COLO829 (cell line): ENCODE measurements at regions not wholly inside any gene's neighbourhood (a gene's known extent, or its start where the extent isn't known, plus 50 kb on each side); places are given as distances from the start of the nearest gene placed in this dataset.

Experiments
- DNase-seq: peaks from one replicate; pipeline ENCODE4 v3.0.0; 2012; ENCODE audit warnings: low spot score

DNA sequence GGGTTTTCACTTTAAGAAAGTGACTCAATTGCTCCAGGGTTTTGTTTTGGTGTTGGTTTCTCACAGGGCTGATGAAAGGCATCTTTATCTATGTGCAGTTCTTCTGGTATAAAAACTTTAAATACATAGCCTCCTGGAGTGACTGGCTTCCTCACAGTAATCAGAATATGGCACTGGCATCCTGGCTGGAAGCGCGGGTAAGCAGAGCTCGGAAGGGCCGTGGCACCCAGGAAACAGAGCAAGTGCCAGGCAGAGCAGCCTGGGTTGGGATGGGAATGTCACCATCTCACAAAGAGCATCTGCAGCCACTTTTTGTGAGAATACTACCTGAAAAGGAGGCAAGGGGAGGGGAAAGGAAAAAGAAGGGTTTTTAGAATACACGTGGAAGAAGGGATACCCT, 534.7 kb downstream of the PLCL1 start:
- peak; percentile 19 for DNase-seq

DNA sequence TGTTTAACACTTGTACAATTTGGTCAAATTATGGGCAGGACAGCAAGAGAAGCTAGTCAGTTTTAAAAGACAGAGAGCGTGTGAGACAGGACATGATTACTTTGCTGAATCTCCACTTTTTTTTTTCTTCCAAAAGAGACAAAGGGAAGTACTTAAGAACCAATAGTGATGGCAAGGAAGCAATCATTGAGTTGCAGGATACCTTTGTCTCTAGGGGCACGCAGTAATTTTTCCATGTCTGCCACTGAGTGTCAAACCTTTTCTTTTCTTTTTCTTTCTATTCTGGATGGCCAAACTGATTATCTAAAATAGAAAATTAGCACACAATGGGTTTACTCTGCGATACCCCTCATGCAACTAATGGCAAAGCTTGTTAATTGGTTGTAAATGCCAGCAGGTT, 533.0 kb downstream of the PLCL1 start:
- DNase-seq: no peak

DNA sequence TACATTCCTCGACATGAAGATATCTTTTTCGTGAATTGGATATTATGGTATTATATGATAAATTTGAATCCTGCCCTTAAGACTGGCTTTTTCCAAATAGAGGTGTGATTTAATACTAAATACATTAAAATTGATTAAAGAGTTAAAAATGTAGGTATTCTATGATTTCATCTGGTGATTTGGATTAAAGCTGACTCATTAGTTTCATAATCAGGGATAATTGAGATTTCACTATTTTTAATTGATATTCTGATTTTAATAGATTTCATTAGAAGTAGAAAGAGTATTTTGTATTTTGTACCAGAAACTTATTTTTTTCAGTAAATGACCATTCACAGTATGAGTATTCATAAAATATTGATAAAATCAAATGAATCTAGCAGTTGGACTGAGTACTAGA, 524.1 kb downstream of the PLCL1 start:
- no peak for DNase-seq

DNA sequence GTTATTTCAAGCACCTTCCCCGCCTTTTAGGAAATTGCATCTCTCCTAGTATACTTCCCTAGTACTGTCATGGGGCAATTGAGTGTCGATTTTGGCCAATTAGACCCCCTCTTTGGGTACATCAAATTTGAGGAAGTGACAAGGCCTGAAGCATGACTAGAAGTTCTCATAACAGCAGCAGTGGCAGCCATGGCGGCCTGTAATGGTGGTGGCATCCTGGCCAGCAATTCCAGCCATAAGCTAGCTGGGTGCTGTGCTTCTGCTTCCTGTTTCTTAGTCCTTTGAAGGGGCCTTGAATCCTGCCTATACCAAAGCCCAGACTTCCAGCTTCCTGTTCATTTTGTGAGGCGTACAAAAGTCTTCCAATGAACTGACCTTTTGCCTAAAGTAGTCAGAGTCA, 523.1 kb downstream of the PLCL1 start:
- DNase-seq: no peak

DNA sequence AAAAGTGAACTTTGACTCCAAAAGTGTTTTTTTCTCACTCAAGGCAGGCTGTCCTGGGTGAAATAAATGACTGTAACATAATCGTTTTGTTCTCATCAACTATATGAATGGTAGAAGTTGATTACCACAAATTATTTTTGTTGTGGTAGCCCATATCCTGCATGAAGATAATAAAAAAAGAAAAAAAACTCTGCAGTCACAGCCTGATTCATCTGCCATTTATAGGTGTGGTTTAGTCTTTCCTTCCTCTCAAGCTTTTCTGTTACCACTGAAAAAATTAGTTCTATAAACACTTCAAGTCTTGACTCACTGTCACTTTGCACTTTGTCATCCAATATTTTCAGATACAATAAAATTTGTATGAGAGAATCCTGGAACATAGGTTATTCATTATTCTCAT, 522.0 kb downstream of the PLCL1 start:
- DNase-seq: no peak

DNA sequence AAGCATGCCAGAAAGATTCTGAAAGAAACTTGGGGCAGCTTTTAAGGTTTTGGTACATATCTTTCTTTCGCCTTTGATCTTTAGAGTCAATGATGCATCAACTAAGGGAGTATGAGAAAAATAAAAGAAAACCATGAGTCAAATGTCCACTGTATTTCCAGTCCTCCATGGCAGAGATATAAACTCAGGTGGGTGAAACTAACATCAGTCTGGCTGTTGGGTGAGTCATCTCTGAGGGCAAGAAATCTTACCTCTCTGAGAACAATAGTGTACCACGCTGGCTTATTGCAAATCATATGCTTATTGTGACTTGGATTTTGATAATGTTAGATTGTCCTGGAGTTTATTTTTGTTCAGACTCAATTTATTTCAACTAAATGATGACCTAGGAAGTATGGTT, 521.0 kb downstream of the PLCL1 start:
- no peak for DNase-seq

DNA sequence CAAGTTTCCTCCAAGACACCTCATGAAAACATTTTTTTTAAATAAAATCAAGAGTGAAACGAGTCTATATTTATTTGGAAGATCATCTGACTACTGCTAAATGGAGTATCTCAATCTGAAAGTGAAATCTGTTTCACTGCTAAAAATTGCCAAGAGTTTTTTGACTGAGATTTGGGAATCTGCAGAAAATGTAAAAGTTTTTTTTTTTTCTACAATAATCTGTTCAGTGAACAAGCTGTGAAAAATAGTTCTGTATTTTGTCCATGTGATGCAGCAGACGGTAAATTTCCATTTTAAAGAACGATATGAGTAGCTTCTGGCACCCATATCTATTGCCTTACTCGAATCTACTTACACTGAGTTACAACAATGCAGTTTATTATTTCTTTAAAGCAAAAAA, 519.7 kb downstream of the PLCL1 start:
- no peak for DNase-seq

DNA sequence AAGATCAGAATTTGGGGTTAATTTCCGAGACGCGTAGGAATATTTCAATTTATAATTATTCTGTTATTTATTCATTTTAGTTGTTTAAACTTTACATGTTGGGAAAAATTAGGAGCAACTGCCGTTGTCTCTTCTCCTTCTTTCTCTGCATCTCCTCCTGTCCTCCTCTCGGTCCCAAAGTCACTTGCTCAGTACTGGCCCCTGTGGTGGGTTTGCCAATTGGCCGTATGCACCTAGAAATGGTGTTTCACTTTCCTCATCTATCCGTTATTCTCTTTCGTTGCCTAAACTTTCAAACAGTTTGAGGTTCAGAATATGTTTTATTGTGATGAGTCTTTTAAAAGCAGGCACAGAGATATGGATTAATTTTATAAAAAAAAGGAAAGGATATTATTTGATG, 517.9 kb downstream of the PLCL1 start:
- no peak for DNase-seq

DNA sequence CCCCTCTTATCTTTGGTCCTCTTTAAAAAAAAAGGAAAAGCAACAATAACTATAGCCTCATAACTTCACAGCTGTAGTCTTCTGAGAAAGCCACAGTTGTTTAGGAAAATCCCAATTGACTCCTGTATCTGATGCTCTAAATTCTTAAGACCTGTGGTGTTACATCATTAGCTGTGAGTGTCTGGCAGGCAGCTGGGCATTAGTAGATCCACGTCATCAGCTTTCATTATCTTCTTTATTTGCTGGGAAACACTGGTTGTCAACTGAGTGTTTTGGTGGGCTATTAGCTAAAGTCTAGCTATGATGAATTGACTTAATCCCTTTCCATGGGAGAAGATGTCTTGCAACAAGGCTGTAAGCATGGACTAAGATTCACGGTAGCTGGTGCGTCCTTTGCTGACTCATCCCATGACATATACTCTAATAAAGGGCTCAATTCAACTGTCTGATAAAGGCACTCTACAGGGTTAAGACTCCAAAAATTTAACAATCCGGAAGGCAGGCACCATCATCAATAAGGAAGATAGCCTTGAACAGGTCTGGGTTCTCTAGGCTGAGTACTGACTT, 517.2 kb downstream of the PLCL1 start:
- peak; percentile 19 for DNase-seq

DNA sequence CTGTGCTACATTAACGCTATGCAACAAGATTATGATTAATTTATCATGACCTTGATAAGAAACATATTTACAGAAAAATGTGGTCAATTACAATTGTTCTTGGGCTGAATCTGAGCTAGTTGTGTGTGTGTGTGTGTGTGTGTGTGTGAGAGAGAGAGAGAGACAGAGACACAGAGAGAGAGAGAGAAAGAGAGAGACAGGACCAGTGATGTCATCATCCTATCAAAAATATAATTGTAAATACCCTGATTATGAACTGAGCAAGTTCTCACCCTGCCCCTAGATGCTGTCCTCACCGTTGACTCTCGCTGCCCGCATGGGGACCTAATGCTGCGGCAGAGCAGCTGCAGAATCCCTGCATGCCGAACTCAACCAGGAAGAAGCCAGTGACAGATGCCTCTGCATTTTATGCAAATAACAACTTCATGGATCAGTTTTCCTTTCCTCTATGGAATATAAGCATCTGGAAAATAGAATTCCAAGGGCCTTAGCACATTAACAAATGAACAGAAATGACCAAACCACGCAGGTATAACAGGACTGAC, 512.5 kb downstream of the PLCL1 start:
- DNase-seq: no peak

DNA sequence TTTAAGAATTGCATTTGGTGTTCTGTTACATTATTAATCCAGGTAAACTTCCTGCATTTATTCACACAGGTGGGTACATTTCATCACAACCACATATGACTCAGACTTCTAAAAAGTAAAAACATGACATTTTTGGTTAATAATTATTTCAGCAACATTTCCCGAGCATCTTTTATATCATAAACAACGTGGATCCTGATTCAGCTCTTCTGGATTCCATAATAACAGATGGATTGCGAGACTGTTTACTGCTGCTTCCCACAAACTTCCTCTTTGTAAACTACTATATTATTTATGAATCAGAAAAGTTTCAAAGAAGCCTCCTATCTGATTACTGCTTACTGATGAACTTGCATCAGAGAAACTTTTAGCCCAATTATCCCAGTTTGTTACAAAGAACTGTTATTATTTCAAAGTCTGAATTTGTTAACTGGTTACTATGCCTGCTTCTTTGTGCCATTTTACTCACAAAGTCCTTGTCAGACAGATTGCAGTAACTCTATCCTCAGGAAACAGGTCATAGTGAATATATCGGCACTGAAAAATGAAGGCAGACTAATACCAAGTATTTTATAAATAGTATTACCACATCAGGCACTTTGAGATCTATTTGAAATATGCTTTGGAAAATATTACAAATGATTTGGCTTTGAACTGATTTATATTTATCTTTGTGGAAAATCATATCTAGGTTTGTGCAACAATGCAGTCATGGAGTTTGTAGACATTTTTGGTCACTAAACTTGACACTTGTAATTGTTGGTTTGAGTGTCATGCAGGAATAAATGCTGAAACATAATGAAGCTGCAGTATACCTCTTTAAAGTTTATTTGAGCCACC, 511.6 kb downstream of the PLCL1 start:
- DNase-seq: no peak

DNA sequence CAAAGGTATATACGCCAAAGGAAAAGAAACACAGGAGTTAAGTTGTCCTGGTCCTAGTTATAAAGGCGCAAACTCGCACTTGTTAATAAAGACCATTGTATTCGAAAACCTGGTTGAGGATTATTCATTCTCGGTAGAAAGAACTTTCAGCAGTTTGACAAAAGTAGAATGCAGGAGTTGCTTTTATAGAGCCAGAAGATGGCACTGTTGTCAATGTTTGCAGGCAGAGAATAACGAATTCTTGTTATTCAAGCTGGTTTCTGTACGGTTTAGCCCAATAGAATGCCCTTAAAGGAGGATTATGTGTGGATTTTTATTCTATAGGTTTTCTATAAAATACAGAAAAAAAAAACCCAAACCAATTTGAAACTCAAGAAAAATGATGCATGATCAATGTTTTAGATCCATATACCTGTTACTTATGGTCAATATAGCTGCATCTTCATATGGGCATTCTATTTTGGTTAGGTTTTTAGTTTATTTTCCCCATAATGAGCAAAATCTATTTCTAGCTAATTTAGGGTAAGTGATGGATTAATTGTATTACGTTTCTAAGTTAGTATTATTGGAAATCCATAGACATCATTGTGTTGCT, 510.3 kb downstream of the PLCL1 start:
- peak; percentile 30 for DNase-seq

DNA sequence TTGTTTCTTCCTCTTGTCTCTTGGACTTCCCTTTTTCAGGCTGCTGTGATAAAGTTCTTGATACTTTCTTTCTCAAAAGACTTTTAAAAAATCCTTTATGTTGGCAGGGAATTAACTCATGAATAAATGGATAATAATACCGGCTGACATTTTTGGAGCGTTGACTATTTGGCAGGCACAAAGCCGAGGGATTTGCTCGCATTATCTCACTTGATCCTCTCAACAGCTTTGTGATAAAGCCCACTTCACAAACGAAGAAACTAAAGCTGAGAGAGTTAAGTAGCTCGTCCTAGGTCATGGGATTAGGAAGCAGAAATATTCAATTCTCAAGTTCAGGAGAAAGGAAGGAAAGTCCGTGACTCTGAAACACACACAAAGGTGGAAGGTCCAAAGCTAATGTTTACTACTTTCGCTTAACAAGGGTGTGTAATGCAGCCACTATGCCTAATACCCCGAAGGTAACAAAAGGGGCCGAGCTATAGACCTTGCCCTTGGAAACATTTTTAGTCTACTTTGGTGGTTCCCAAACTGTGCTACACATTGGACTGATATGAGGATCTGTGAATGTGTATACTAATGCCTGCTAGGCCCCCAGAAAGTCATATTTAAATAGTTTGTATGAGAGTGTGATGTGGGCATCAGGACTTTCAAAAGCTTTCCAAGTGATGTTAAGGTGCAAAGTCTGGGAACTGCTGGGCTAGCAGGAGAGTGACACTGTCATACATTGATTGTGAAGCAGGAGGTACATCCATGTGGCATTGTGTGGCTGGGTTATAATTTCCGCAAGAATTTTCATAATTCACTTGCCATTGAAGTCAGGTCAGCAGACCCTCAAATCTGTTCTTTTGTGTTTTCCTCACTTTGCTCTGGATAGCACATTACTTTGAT, 508.4 kb downstream of the PLCL1 start:
- no peak for DNase-seq

DNA sequence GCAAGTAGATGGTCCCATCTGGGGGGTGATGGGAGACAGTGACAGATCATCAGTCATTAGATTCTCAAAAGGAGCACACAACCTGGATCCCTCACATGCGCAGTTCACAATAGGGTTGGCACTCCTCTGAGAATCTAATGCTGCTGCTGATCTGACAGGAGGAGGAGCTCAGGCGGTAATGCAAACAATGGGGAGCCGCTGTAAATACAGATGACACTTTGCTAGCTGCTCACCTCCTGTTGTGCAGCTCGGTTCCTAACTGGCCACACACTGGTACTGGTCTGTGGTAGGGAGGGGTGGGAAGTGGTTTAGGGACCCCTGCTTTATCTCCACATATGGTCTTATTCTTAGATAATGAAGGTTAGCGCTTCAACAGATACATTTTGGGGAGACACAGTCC, 506.6 kb downstream of the PLCL1 start:
- no peak for DNase-seq

DNA sequence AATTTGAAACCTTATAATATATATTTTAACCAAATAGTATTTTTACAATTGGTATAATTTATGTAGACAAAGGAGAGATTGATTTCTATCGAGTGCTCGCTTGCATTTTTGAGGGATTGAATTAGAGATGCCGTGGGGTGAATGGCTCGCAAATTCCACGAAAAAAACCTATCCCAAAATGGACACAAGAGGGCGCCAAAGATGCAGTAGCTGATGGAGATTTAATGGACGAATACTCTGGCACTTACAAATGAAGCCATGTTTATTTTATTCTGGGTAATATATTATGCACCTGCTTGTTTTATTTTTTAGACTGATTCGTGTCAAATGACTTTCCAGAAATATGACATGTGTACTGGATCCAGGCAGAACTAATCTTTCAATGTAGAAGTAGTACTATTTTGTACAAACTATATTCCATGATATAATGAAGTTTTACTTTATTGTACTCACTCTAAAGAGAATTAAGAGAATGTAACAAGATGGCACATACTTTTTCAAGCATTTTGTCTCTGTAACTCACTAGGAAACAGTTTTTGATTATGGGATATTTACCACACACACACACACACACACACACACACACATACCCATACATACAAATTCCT, 505.4 kb downstream of the PLCL1 start:
- peak; percentile 71 for DNase-seq

DNA sequence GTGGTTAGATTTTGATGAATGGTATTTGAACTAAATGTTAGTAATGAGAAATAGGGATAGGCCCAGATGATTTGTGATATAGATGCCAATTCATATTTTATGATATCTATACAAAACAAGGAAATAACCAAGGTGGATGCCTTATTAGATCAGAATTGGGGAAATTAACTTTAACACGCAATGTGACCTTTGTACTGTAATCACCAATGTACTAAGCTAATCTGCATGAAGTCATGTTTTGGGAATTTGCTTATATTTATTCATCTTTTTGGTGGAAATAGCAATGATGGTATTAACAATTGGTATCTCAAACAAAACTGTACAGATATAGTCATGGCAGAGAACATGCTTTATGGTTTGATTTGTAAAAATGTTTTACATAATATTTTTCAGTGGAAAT, 504.7 kb downstream of the PLCL1 start:
- no peak for DNase-seq

DNA sequence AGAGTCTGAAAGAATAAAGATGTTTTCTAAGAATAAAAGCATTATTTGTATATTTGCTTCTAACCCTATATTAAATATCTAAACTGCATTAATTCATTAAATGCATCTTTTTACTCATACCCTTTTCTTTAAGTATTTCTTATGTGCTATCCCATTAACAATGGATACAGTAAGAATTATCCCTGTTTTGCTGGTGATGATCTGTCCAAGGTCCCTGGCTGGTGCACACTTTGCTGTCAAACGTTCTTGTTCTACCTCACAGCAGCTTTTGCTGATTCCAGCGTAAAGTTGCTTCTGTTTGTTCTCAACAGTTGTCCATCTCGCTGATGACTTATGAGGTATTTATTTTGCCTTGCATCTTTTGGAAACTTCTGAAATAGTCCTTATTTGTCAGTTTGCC, 504.0 kb downstream of the PLCL1 start:
- DNase-seq: no peak

DNA sequence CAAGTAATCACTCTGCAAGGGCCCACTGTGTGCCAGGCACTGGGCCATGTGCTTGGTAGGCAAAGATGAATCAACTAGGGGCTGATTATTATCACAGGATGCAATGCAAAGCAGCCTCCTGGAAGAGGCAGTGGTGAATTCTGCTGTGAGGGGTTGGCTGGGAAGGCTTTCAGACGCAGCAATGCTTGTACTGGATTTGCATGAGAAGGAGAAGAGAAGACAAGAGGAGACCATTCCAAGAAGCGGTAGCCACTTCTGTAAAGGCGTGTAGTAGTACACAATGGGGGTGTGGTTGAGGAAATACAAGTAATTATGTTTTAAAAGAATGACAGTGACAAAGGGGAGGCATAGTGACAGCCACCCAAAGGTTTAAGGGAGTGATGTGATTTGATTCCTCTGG, 502.7 kb downstream of the PLCL1 start:
- no peak for DNase-seq

DNA sequence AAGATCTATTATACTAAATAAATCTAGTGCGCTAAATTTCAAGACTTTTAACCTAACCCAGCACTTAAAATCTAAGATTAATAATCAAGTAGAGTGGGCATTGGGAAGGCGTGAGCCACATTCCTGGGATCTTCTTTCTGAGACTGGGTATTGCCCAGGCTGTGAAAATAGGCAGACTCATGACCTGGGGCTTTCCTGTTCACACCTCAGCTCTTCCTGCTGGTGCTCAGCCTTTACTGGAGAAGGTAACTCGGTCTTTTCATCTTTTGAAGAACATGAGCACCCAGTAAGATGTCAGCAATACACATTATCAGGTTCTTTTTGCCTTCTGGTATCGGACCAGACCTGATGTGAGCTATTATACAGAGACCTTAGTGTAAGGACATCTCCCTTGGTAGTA, 500.5 kb downstream of the PLCL1 start:
- DNase-seq: no peak

DNA sequence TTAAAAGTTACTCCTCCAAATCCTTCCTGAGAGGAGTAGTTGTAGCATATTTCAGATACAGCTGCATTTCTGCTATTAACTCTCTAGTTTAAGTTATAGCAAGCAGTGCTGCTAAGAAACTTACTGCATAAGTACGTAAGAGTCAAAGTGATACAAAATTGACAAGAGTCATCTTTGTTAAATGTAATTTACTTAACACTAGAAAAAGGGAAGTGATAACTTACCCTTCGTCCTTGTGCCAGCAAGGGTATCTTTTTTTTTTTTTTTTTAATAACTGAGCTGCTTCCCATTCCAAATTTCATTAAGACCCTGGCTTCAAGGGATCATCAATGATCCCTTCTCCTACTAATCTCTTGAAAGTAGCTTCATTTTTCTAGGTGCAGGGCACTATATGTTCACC, 493.0 kb downstream of the PLCL1 start:
- DNase-seq: no peak

DNA sequence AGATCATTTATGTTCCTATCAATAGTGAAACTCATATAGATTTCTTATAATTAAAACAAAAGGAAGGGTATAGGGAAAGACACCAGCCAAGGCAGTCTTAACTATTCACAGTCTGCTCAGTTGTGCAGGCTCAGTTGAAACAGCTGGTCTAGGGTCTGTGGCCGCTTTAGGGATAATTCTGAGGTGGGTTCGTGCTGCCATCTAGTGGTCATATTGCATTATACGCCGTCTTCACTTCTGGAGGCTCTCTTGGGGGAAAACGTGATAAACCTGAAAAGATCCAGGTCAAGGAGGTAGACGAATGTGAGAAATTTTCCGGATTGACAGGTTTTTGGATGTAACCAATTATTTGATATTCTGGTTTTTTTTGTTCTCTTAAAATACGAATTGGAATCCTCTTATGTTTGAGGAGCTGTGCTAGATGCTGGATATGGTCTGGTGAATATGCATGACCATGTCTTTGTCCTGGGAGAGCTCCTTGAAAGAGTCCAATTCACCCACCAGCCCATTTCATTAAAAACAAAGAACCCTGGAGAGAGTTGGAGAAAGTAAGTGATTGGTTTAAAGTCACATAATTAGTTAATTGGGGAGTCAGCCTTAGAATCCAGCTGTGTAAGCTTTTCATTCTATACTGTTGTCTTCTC, 492.4 kb downstream of the PLCL1 start:
- DNase-seq: peak; percentile 56
